Liver (tissue), 3 donors: ENCODE measurements at regions not wholly inside any gene's neighbourhood (a gene's known extent, or its start where the extent isn't known, plus 50 kb on each side); places are given as distances from the start of the nearest gene placed in this dataset.

ENCODE experiments used
- ATF3 ChIP-seq: IDR thresholded peaks from 2 replicates; pipeline ENCODE4 v1.6.1; 2016; ENCODE audit warnings: antibody characterized with exemption
- CTCF ChIP-seq: fragments of 150-350 bp; IDR thresholded peaks from 2 replicates; pipeline ENCODE4 v1.5.1; 2017; ENCODE audit warnings: improper control_type of control experiment, low read depth, low read length; ENCODE audit not compliant: missing input control
- EGR1 ChIP-seq, 2 donors: IDR thresholded peaks; 2 replicates each; pipeline ENCODE4 v1.6.1; 2016 to 2018; ENCODE audit warnings: antibody characterized with exemption in 2 of 2, low read depth in 2 of 2
- MAX ChIP-seq: IDR thresholded peaks from 2 replicates; pipeline ENCODE4 v1.6.1; 2016; ENCODE audit warnings: antibody characterized with exemption
- REST ChIP-seq: IDR thresholded peaks from 2 replicates; pipeline ENCODE4 v1.6.1; 2016; ENCODE audit warnings: antibody characterized with exemption, mild to moderate bottlenecking
- RXRA ChIP-seq, 2 donors: IDR thresholded peaks; 2 replicates each; pipeline ENCODE4 v1.6.1; 2017 to 2018; ENCODE audit warnings: antibody characterized with exemption in 2 of 2, mild to moderate bottlenecking in 1 of 2
- SP1 ChIP-seq: IDR thresholded peaks from 2 replicates; pipeline ENCODE4 v1.6.1; 2018; ENCODE audit warnings: antibody characterized with exemption, mild to moderate bottlenecking
- TAF1 ChIP-seq: conservative IDR thresholded peaks from 2 replicates; pipeline ENCODE4 v1.6.1; 2016; ENCODE audit warnings: antibody characterized with exemption, mild to moderate bottlenecking
- YY1 ChIP-seq: IDR thresholded peaks from 2 replicates; pipeline ENCODE4 v1.6.1; 2016; ENCODE audit warnings: antibody characterized with exemption, mild to moderate bottlenecking
- donor health status: healthy.
- donor health status: healthy.

GRCh38 chr19:29128203-29128602, 84.7 kb downstream of the UQCRFS1 start:
- TF ChIP-seq SP1 (no peak), CTCF (no peak), EGR1 (IDR thresholded peaks at IDR 0.05; ENCODE audit: low read depth in 2 of 2) (no peak), YY1 (no peak), REST (no peak), ATF3 (no peak), MAX (no peak), TAF1 (no peak), RXRA (IDR thresholded peaks at IDR 0.05) (no peak)
